Epithelial cell of esophagus (primary cell): ENCODE measurements at regions not wholly inside any gene's neighbourhood (a gene's known extent, or its start where the extent isn't known, plus 50 kb on each side); places are given as distances from the start of the nearest gene placed in this dataset.
"Not testable (repeated sequence)": the region's sequence is repeated elsewhere in the genome, so short reads cannot be mapped to it uniquely, and the experiment has no call there.

ENCODE experiments used
- DNase-seq: peaks from one replicate; pipeline ENCODE4 v3.0.0; 2010; ENCODE audit warnings: low read depth
- H3K4me3 ChIP-seq: 2 replicates; pipeline ENCODE4 v1.5.1; 2011; ENCODE audit warnings: mild to moderate bottlenecking, low read length, control low read depth
- CTCF ChIP-seq: IDR thresholded peaks from 2 replicates; pipeline ENCODE4 v1.5.1; 2011; ENCODE audit warnings: low read depth, mild to moderate bottlenecking, low read length, control low read depth, inconsistent platforms; ENCODE audit not compliant: insufficient read depth; ENCODE audit errors: missing control alignments

DNA sequence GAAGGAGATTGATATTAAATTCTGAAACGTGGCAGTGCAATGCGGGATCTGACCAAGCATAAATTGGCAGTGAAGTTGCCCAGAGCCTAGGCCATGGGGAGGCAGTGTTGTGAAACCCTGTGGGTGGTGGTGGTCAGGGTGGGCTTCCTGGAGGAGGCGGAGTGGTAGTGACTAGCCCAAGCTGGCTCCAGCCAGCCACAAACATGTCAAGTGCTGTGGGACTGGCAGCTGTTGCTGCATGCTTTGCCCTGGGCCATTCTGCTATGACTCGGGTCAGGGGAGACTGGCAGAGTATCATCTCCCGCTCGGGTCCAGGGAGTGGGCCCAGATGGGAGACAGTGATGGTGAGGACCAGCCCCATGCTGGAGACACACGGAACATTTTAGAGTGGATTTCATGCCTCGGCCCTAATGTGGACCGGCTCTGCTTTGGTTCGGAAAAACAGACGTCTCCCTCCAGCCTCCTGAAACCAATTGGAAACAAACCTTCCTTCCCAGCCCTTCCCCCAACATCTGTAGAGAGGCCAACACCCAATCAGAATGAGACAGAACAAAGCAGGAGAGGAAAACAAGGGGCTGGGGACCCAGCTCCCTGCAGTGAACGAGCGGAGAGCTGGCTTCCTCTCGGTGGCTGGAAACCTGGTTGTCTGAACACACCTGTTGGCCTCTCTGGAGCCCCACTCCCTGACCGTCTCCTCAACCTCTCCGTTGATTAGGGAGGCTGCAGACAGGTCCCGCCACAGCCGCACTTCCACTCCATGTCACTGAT lies 58.2 kb downstream of the TMEM270 start:
- no peak for TF ChIP-seq CTCF

DNA sequence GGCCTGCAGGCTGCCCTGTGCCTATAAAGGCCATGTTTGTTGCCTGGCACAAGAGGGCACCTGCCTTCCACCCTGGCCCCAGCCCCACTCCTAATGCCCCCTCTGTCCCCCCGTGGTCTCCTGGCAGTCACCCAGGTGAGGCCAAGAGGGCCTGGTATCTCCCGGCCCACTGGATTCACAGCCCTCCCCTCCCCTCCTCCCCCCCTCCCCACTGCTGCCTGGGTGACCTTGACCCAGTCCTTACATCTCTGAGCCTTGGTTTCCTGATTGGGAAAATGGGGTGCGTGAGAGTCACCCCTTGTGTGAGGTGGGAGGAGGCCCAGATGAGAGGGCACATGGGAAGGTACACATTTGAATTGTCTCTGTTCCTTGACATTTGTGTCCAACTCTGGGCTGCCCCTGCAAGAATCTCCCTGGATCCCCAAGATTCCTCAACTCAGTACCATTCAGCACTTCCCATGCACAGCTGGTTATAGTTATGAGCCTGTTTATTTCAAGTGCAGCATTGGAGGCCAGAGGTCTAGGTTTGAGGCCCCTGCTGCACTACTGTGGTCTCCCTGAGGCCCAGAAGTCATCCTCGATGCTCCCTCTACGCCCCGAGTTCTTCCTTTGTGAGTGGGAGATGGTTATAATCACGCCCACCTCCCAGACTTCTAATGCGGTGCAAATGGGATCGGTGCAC lies 58.9 kb downstream of the TMEM270 start:
- no peak for TF ChIP-seq CTCF
- H3K4me3 ChIP-seq = no peak overlapping the region
- no peak for DNase-seq

More for the DNA sequence above, 58.2 kb downstream of the TMEM270 start:
- H3K4me3 ChIP-seq = no peak overlapping the region
- DNase-seq = no peak

DNA sequence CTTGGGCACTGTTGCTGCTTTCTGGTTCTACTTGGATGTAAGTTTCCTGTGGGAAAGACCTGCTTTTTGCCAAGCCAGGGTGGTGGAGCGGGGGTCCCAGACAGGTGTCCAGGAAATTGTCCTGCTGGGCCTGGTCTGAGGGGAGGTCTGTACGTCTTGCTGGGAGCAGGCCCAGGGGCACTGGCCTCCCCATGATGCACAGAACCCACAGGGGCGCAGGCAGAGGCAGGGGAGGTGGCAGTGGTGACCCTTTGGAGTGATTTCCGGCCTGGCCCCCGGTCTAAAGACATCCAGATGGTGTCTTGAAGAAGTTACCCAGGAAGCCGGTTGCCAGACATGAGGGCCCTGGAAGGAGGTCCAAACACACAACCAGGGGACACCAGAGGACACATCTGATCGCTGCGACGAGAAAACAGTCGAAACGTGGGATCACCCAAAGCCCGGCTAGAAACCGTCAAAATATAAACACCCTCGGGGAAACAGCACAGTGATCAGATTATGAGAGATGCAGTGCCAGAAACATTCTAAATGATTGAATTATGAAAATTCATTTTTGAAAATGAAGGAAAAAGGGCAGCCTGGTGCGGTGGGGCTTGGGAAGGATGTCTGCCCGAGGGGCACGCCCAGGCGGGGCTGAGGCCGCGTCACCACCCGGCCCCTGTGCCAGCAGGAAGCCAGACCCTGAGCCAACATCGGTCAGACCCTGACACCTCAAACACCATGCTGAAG lies 59.6 kb downstream of the TMEM270 start:
- no peak for DNase-seq
- TF ChIP-seq CTCF = no peak

GRCh38 chr7:73921623-73922528 lies 60.9 kb downstream of the TMEM270 start:
- no peak overlapping the region for H3K4me3 ChIP-seq
- no peak for TF ChIP-seq CTCF
- DNase-seq = no peak

More for the DNA sequence above, 59.6 kb downstream of the TMEM270 start:
- H3K4me3 ChIP-seq = no peak overlapping the region

DNA sequence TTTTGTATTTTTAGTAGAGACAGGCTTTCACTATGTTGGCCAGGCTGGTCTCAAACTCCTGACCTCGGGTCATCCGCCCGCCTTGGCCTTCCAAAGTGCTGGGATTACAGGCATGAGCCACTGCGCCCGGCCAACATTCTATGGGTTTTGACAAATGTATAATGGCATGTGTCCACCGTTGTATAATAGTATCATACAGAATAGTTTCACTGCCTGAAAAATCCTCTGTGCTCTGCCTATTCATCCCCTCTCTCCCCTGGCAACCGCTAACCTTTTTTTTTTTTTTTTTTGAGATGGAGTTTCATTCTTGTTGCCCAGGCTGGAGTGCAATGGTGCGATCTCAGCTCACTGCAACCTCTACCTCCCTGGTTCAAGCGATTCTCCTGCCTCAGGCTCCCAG lies 67.7 kb downstream of the TMEM270 start:
- not testable (repeated sequence) for H3K4me3 ChIP-seq

DNA sequence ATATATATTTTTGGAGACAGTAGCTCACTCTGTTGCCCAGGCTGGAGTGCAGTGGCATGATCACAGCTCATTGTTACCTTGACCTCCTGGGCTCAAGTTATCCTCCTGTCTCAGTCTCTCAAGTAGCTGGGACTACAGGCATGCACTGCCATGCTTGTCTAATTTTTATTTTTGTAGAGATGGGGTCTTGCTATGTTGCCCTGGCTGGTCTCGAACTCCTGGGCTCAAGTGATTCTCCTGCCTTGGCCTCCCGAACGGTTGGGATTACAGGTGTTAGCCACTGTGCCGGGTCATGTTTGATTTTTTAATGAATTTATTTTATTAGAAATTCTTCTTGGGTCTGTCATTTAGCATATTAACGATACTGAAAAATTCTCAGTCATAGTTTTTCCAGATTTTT lies 70.5 kb downstream of the TMEM270 start:
- no peak for TF ChIP-seq CTCF
- no peak for DNase-seq

More for the DNA sequence above, 67.7 kb downstream of the TMEM270 start:
- DNase-seq = not testable (repeated sequence)

More for the DNA sequence above, 70.5 kb downstream of the TMEM270 start:
- no peak overlapping the region for H3K4me3 ChIP-seq
